ENCODE measurements at regions not wholly inside any gene's neighbourhood (a gene's known extent, or its start where the extent isn't known, plus 50 kb on each side); places are given as distances from the start of the nearest gene placed in this dataset.
A peak's percentile ranks its signal among the peaks of the same experiment; 100 is the strongest.
"Not testable (repeated sequence)": the region's sequence is repeated elsewhere in the genome, so short reads cannot be mapped to it uniquely, and the experiment has no call there.

GRCh38 chr22:22717664-22718063 lies 73.2 kb downstream of the GGTLC2 start:
- DNase-seq, result no peak

- DNase-seq, result peak; percentile 54
Measured at GRCh38 chr22:22720201-22720723, 75.8 kb downstream of the GGTLC2 start.

GRCh38 chr22:22720724-22721261 lies 76.4 kb downstream of the GGTLC2 start:
- DNase-seq, result no peak

GRCh38 chr22:22721681-22722354 lies 77.4 kb downstream of the GGTLC2 start:
- peak; percentile 82 for DNase-seq

- DNase-seq, result no peak
Measured at GRCh38 chr22:22728382-22728781, 84.0 kb downstream of the GGTLC2 start.

- DNase-seq, result no peak
Measured at GRCh38 chr22:22730655-22731373, 86.4 kb downstream of the GGTLC2 start.

- no peak for DNase-seq
Measured at GRCh38 chr22:22731374-22731676, 86.9 kb downstream of the GGTLC2 start.

- not testable (repeated sequence) for DNase-seq
Measured at GRCh38 chr22:22733006-22733405, 88.6 kb downstream of the GGTLC2 start.

GRCh38 chr22:22733881-22734373 lies 89.5 kb downstream of the GGTLC2 start:
- no peak for DNase-seq

- not testable (repeated sequence) for DNase-seq
Measured at GRCh38 chr22:22734395-22735272, 90.2 kb downstream of the GGTLC2 start.

- DNase-seq, result not testable (repeated sequence)
Measured at GRCh38 chr22:22735276-22735675, 90.9 kb downstream of the GGTLC2 start.

GRCh38 chr22:22735695-22736611 lies 91.5 kb downstream of the GGTLC2 start:
- no peak for DNase-seq

GRCh38 chr22:22737590-22737989 lies 93.2 kb downstream of the GGTLC2 start:
- no peak for DNase-seq

- DNase-seq, result no peak
Measured at GRCh38 chr22:22738959-22739585, 94.7 kb downstream of the GGTLC2 start.

- DNase-seq, result no peak
Measured at GRCh38 chr22:22740560-22741276, 96.3 kb downstream of the GGTLC2 start.

- DNase-seq, result no peak
Measured at GRCh38 chr22:22741843-22742242, 97.4 kb downstream of the GGTLC2 start.

GRCh38 chr22:22742641-22743040 lies 98.2 kb downstream of the GGTLC2 start:
- DNase-seq, result no peak

- DNase-seq, result no peak
Measured at GRCh38 chr22:22743128-22743760, 98.8 kb downstream of the GGTLC2 start.

- DNase-seq, result no peak
Measured at GRCh38 chr22:22744412-22745224, 100.2 kb downstream of the GGTLC2 start.
